ENCODE measurements at regions not wholly inside any gene's neighbourhood (a gene's known extent, or its start where the extent isn't known, plus 50 kb on each side); places are given as distances from the start of the nearest gene placed in this dataset.

DNA sequence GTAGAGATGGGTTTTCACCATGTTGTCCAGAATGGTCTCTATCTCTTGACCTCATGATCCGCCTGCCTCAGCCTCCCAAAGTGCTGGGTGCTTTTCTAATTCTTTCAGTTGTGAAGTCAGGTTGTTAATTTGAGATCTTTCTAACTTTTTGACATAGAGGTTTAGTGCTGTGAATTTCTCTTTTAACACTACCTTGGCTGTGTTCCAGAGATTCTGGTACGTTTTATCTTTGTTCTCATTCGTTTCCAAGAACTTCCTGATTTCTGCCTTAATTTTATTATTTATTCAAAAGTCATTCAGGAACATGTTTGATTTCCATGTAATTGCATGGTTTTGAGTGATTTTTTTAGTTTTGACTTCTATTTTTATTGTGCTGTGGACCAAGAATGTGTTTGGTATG lies 63.5 kb upstream of the CCDC54 start:
- H2AFZ ChIP-seq (ENCODE audit: low read depth, low read length), result no peak overlapping the region
- no peaks in the 10 kb centered on the region for H3K36me3 ChIP-seq (replicated peaks; ENCODE audit: low read depth, low read length)
- H3K4me3 ChIP-seq (ENCODE audit: low read length), result no peak overlapping the region
- H3K4me1 ChIP-seq (ENCODE audit: low read length), result no peaks in the 10 kb centered on the region
- peaks cover 7% of the 10 kb centered on the region for H3K27me3 ChIP-seq (ENCODE audit: low read depth, low read length)
- TF ChIP-seq EZH2phosphoT487 (IDR thresholded peaks at IDR 0.05; ENCODE audit: low read depth), result no peak
- TF ChIP-seq, protein P1, sequence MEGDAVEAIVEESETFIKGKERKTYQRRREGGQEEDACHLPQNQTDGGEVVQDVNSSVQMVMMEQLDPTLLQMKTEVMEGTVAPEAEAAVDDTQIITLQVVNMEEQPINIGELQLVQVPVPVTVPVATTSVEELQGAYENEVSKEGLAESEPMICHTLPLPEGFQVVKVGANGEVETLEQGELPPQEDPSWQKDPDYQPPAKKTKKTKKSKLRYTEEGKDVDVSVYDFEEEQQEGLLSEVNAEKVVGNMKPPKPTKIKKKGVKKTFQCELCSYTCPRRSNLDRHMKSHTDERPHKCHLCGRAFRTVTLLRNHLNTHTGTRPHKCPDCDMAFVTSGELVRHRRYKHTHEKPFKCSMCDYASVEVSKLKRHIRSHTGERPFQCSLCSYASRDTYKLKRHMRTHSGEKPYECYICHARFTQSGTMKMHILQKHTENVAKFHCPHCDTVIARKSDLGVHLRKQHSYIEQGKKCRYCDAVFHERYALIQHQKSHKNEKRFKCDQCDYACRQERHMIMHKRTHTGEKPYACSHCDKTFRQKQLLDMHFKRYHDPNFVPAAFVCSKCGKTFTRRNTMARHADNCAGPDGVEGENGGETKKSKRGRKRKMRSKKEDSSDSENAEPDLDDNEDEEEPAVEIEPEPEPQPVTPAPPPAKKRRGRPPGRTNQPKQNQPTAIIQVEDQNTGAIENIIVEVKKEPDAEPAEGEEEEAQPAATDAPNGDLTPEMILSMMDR (IDR thresholded peaks at IDR 0.05; ENCODE audit: low read depth, low read length), result no peak
- no peaks in the 10 kb centered on the region for H4K20me1 ChIP-seq (ENCODE audit: insufficient read depth, low read length)
- H3K9ac ChIP-seq (ENCODE audit: low read length), result no peak overlapping the region
- H3K4me2 ChIP-seq (ENCODE audit: low read length), result no peak overlapping the region
- H3K9me3 ChIP-seq (ENCODE audit: insufficient read depth, low read length), result no peaks in the 10 kb centered on the region
- no peaks in the 10 kb centered on the region for H3K79me2 ChIP-seq (ENCODE audit: low read length)
- H3K27ac ChIP-seq (ENCODE audit: low read length), result no peak overlapping the region

DNA sequence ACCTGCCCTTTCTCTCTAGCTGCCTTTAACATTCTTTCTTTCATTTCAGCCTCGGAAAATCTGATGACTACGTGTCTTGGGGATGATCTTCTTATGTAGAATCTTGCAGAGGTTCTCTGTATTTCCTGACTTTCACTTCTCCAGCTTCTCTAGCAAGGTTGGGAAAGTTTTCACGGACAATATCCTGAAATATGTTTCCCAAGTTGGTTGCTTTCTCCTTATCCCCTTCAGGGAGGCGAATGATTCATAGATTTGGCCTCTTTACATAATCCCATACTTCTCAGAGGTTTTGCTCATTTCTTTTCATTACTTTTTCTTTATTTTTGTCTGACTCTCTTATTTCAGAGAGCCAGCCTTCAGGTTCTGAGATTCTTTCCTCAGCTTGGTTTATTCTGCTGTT lies 62.1 kb upstream of the CCDC54 start:
- no peak overlapping the region for H3K9ac ChIP-seq (ENCODE audit: low read length)
- no peaks in the 10 kb centered on the region for H3K4me1 ChIP-seq (ENCODE audit: low read length)
- H2AFZ ChIP-seq (ENCODE audit: low read depth, low read length), result no peak overlapping the region
- no peaks in the 10 kb centered on the region for H3K79me2 ChIP-seq (ENCODE audit: low read length)
- H3K9me3 ChIP-seq (ENCODE audit: insufficient read depth, low read length), result no peaks in the 10 kb centered on the region
- H3K27ac ChIP-seq (ENCODE audit: low read length), result no peak overlapping the region
- TF ChIP-seq EZH2phosphoT487 (IDR thresholded peaks at IDR 0.05; ENCODE audit: low read depth), result no peak
- TF ChIP-seq, protein P1 (IDR thresholded peaks at IDR 0.05; ENCODE audit: low read depth, low read length), result no peak
- no peak overlapping the region for H3K4me3 ChIP-seq (ENCODE audit: low read length)
- no peaks in the 10 kb centered on the region for H3K36me3 ChIP-seq (replicated peaks; ENCODE audit: low read depth, low read length)
- no peak overlapping the region for H3K4me2 ChIP-seq (ENCODE audit: low read length)
- H4K20me1 ChIP-seq (ENCODE audit: insufficient read depth, low read length), result no peaks in the 10 kb centered on the region
- peaks cover 3% of the 10 kb centered on the region; the same call in 1 of the 2 replicates for H3K27me3 ChIP-seq (ENCODE audit: low read depth, low read length)

DNA sequence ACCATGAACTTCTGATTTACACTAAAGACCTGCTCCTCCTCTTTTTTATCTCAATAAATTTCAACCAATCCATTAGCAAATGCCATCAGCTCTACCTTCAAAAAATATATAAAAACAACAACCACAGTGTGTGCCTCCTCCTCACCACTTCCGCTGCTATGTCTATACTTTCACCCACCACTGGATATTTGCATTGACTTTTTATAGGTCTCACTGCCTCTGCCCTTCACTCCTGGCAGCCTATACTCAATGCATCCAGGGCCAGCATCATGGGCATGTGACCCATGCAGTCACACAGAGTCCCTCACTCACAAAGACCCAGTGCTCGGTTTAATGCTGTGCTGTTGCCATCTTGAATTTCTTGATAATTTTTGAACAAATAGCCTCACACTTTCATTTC lies 53.5 kb upstream of the CCDC54 start:
- H3K4me1 ChIP-seq (ENCODE audit: low read length), result peaks cover 7% of the 10 kb centered on the region
- H3K79me2 ChIP-seq (ENCODE audit: low read length), result no peaks in the 10 kb centered on the region
- H3K4me3 ChIP-seq (ENCODE audit: low read length), result no peak overlapping the region
- H3K9ac ChIP-seq (ENCODE audit: low read length), result no peak overlapping the region
- H2AFZ ChIP-seq (ENCODE audit: low read depth, low read length), result no peak overlapping the region
- H3K9me3 ChIP-seq (ENCODE audit: insufficient read depth, low read length), result no peaks in the 10 kb centered on the region
- H3K27me3 ChIP-seq (ENCODE audit: low read depth, low read length), result no peaks in the 10 kb centered on the region
- H3K27ac ChIP-seq (ENCODE audit: low read length), result no peak overlapping the region
- H3K4me2 ChIP-seq (ENCODE audit: low read length), result no peak overlapping the region
- no peaks in the 10 kb centered on the region for H4K20me1 ChIP-seq (ENCODE audit: insufficient read depth, low read length)
- no peak for TF ChIP-seq EZH2phosphoT487 (IDR thresholded peaks at IDR 0.05; ENCODE audit: low read depth)
- TF ChIP-seq, protein P1 (IDR thresholded peaks at IDR 0.05; ENCODE audit: low read depth, low read length), result no peak
- H3K36me3 ChIP-seq (replicated peaks; ENCODE audit: low read depth, low read length), result no peaks in the 10 kb centered on the region

DNA sequence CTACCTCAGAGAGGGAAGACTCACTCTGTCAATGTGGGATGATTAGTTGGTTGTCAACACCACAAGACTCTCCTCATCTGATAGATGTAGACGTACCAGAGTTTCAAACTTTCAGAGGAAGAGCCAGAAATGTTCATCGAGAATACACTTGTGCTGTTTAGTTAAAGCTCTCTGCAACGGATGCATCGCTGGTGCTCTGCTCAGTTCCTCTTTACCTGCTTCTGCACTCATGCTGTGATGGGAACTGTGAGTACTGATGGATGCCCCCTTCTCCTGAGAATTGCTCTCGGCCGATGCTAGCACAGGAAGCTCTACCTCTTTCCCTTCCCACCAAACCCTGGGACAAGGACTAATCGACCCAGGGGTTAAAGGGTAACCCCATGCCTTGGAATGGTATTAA lies 51.8 kb upstream of the CCDC54 start:
- Histone ChIP-seq H3K27me3 (ENCODE audit: low read depth, low read length) (no peaks in the 10 kb centered on the region), H4K20me1 (ENCODE audit: insufficient read depth, low read length) (no peaks in the 10 kb centered on the region), H3K79me2 (ENCODE audit: low read length) (no peaks in the 10 kb centered on the region), H2AFZ (ENCODE audit: low read depth, low read length) (no peak overlapping the region), H3K27ac (ENCODE audit: low read length) (no peak overlapping the region), H3K9ac (ENCODE audit: low read length) (no peak overlapping the region), H3K4me2 (ENCODE audit: low read length) (peak overlapping the region; percentile 29), H3K36me3 (replicated peaks; ENCODE audit: low read depth, low read length) (no peaks in the 10 kb centered on the region), H3K9me3 (ENCODE audit: insufficient read depth, low read length) (no peaks in the 10 kb centered on the region), H3K4me1 (ENCODE audit: low read length) (peaks cover 12% of the 10 kb centered on the region), H3K4me3 (ENCODE audit: low read length) (peak overlapping the region; percentile 22; the same call in 1 of the 2 replicates)
- TF ChIP-seq, protein P1 (IDR thresholded peaks at IDR 0.05; ENCODE audit: low read depth, low read length), result no peak
- TF ChIP-seq EZH2phosphoT487 (IDR thresholded peaks at IDR 0.05; ENCODE audit: low read depth), result no peak
